Astrocyte of the cerebellum (primary cell): ENCODE measurements at regions not wholly inside any gene's neighbourhood (a gene's known extent, or its start where the extent isn't known, plus 50 kb on each side); places are given as distances from the start of the nearest gene placed in this dataset.

ENCODE experiments used
- DNase-seq: peaks from one replicate; pipeline ENCODE4 v3.0.0-alpha.2; 2011; ENCODE audit warnings: low read depth
- H3K4me3 ChIP-seq: 2 replicates; pipeline ENCODE4 v1.5.1; 2011; ENCODE audit warnings: mild to moderate bottlenecking, low read depth, low read length, moderate library complexity
- in situ Hi-C: cut with HindIII; loops from 2 replicates; pipeline ENCODE4 v1.10.0; 2017; ENCODE audit warnings: low sequenced_read_pairs
- TF ChIP-seq, protein P1 (sequence below): IDR thresholded peaks from 2 replicates; pipeline ENCODE4 v1.5.1; 2012; ENCODE audit warnings: low read length, low read depth, moderate library complexity, mild to moderate bottlenecking; ENCODE audit errors: missing control alignments

DNA sequence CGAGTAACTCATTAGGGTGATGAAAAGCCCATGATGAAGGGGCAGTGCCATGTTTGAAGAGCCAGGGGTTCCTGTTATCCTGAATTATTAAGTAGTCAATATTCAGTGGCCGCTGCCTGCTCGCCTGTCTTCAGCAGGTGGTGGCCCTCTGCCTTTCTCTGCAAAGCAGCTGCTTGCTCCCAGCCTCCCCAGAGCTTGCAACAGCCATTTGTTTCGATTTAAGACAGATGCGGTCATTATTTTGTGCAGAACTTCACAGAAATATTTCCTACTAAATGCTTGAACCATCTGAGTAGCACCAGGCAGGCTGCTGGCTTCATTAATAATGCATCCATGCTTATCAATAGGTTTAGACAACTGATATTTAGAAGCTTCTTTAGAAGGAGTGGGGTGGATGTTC, 104.3 kb upstream of the TTC29 start:
- no peak for DNase-seq
- TF ChIP-seq, protein P1, sequence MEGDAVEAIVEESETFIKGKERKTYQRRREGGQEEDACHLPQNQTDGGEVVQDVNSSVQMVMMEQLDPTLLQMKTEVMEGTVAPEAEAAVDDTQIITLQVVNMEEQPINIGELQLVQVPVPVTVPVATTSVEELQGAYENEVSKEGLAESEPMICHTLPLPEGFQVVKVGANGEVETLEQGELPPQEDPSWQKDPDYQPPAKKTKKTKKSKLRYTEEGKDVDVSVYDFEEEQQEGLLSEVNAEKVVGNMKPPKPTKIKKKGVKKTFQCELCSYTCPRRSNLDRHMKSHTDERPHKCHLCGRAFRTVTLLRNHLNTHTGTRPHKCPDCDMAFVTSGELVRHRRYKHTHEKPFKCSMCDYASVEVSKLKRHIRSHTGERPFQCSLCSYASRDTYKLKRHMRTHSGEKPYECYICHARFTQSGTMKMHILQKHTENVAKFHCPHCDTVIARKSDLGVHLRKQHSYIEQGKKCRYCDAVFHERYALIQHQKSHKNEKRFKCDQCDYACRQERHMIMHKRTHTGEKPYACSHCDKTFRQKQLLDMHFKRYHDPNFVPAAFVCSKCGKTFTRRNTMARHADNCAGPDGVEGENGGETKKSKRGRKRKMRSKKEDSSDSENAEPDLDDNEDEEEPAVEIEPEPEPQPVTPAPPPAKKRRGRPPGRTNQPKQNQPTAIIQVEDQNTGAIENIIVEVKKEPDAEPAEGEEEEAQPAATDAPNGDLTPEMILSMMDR, result no peak
- no peak overlapping the region for H3K4me3 ChIP-seq
- in situ Hi-C loops, result no loop called here

DNA sequence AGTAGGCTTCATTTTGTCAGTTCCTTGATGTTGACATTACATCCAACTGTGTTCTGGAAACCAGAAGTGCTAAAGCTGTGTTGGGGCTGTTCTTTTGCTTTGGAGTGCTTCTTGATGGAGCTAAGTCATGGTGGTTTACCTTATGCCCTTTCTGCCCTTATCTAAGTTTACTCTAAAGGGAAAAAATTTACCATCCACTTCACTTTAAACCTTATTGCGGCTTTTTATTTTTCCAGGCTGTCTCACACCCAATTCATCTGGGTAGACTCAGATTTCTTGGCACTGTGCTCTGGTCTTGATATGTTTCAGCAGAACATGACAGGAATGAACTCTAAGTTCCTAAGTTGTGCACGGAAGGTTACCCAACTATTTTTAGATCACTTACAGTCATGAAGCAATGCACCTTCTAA, 104.7 kb upstream of the TTC29 start:
- DNase-seq, result no peak
- H3K4me3 ChIP-seq, result no peak overlapping the region
- in situ Hi-C loops, result no loop called here
- TF ChIP-seq, protein P1, result no peak

DNA sequence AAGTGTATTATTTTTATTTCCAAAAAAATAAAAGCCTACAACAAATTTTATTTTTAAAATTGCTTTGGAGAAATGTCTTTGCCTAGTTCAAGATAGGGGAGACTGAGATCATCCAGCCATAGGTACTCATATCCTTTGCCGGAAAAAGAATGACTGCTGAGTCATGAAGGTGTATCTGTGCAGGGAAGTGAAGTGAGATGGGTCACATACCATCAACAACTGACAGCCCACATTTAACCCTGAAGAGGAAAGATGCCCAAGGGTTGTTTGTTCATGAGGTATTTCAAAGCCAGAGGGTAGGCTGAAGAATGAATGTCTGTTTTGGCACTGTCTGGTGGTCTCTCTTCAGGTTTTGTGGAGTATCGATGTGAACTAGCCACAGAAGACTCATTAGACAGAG, 106.7 kb upstream of the TTC29 start:
- in situ Hi-C loops, result no loop called here
- no peak for DNase-seq

DNA sequence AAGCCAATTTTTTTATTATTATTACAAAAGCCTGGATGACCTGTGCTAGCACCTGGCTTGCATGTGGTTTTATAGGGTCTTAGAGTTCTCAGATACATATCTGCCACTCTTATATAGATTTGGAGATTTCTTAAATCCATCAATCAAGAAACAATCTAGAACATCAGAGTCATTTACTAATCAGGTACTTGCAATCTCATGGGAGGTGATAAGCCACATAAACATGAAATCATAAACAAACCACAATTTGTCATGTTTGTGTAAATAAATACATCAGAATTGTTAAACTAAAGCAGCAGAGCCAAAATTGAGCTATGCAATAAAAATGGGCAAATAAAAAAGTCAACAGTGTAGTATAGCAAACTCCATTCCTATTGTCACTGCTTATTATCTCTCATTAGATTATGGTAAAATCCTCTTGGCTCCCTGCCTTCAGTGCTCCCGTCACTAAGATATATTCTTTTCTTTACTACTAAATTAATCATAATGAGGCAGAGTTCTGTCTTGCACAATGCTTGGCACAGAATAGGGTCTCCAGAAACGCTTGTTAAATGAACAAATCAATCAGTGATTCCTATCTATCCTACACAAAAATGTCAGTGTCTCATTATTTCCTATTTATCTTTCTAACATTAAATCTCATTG, 108.7 kb upstream of the TTC29 start:
- no peak for DNase-seq
- in situ Hi-C loops, result no loop called here
- no peak overlapping the region for H3K4me3 ChIP-seq
- TF ChIP-seq, protein P1, result no peak

More for the DNA sequence above, 106.7 kb upstream of the TTC29 start:
- TF ChIP-seq, protein P1, result no peak
- no peak overlapping the region for H3K4me3 ChIP-seq

DNA sequence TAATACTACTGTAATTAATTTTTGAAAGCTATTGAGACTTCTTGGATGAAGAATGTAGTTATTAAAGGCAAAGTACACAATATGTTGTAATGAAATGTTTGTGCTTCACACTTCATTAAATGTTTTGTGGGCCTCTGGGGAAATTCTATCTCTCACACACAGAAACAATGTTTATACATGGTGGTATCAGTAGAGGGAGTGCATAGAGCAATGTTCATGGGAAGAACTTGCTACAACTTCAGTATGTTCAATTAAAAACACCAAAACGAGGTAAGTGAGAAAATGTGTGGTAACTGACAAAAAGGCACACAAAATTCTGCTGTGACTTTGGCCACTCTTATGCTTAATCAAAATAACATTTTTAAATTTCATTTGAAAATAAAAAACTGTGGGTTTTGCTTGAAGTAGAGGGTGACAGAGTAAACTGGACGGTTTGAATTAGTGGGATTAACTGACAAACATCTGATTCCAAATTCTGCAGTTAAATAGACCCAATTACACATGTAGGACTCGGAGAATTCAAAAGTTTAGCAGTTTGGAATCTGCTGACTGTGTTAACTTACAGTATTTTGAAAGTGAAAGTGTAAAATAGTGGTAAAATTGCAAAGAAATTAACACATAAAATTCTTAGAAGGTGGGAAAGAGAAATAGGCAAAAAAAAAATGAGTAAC, 111.4 kb upstream of the TTC29 start:
- TF ChIP-seq, protein P1, result no peak
- H3K4me3 ChIP-seq, result no peak overlapping the region
- no peak for DNase-seq
- in situ Hi-C loops, result no loop called here

DNA sequence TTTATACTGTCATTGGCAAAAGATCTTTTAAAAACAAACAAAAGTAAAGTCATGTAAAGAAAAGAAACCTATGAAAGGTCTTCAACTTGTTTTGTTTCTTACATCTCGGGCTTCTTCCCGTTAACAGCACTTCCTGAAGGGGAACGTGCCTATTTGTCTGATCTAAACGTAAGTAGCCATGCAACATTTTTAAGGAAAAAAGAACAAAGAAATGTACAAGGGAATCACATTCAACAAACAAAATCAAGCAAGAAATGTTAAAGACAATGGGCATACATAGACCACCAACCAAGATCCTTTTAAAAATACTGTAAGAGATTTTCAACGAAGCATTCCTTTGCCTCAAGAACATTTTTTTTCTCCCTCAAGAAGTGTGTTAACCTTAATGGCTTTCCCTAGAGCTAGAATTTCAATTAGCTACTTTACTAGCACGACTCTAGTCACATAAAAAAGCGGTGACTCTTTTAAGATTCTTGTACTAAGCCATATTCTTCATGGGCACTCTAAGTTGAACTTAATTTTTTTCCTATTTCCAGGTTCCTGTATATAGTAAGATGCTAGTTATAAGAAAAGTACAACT, 112.0 kb upstream of the TTC29 start:
- TF ChIP-seq, protein P1, result no peak
- in situ Hi-C loops, result no loop called here
- no peak overlapping the region for H3K4me3 ChIP-seq
- DNase-seq, result no peak
